ENCODE measurements at regions not wholly inside any gene's neighbourhood (a gene's known extent, or its start where the extent isn't known, plus 50 kb on each side); places are given as distances from the start of the nearest gene placed in this dataset.
"Not testable (repeated sequence)": the region's sequence is repeated elsewhere in the genome, so short reads cannot be mapped to it uniquely, and the experiment has no call there.

GRCh38 chr20:24858500-24858899 lies 90.6 kb upstream of the CST7 start:
- ATAC-seq; H3K79me2 ChIP-seq (ENCODE audit: control insufficient read depth, insufficient read depth, low read length); H3K9ac ChIP-seq (ENCODE audit: insufficient read depth in 1 of 2, low read depth in 2 of 2, low read length in 2 of 2); H3K4me2 ChIP-seq (ENCODE audit: insufficient read depth, low read length); H3K4me3 ChIP-seq; H3K9me1 ChIP-seq (ENCODE audit: control insufficient read depth, insufficient read depth, low read length); CTCF ChIA-PET (ENCODE audit: low intra/inter-chr PET ratio); H3K4me1 ChIP-seq (replicated peaks in 1 of 2; ENCODE audit: control insufficient read depth in 2 of 2, insufficient read depth in 2 of 2, low read length in 2 of 2); intact Hi-C loops (cut with micrococcal nuclease); BruUV-seq (replicated peaks); DNase-seq (ENCODE audit: extremely low read depth in 1 of 4, low spot score in 3 of 4); in situ Hi-C loops (cut with MboI); H3K9me3 ChIP-seq (replicated peaks; ENCODE audit: control insufficient read depth, insufficient read depth, low read depth, low read length); H4K20me1 ChIP-seq (replicated peaks; ENCODE audit: control insufficient read depth, insufficient read depth, low read length); H3K36me3 ChIP-seq (ENCODE audit: control insufficient read depth, insufficient read depth, low read length); FAIRE-seq; H3K27me3 ChIP-seq (ENCODE audit: control insufficient read depth in 2 of 2, insufficient read depth in 2 of 2, low read length in 2 of 2); H3K27ac ChIP-seq (ENCODE audit: extremely low read depth, low read depth, low read length); POLR2A ChIA-PET; H2AFZ ChIP-seq (ENCODE audit: low read depth, low read length): not testable (repeated sequence)
- 13% methylated on average over 9 of the region's 9 CpGs for WGBS (ENCODE audit: insufficient coverage, low coverage, missing lambda C conversion rate)

DNA sequence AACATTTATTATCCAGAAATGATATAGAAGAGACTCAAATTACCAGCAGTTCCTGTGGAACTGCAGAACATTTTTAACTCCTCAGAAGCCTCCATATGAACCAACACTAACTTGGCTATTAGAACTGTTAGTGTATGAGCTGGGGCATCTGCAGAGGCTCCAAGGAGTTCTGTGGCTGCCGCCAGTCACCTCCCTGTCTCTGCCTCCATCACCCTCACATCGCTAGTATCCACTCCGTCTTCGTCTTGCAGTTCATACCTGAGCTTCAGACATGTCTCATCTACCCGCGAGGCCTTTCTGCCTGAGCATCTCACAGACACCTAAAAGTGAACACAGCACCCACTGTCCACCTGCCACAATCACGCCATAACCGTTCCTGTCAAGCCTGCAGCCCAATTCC lies 89.5 kb upstream of the CST7 start:
- Histone ChIP-seq H3K4me3 (no peak overlapping the region), H2AFZ (ENCODE audit: low read depth, low read length) (no peak overlapping the region), H3K27ac (ENCODE audit: extremely low read depth, low read depth, low read length) (no peak overlapping the region), H3K79me2 (ENCODE audit: control insufficient read depth, insufficient read depth, low read length) (no peaks in the 10 kb centered on the region), H3K4me1 (replicated peaks in 1 of 2; ENCODE audit: control insufficient read depth in 2 of 2, insufficient read depth in 2 of 2, low read length in 2 of 2) (no peaks in the 10 kb centered on the region), H3K9me3 (replicated peaks; ENCODE audit: control insufficient read depth, insufficient read depth, low read depth, low read length) (no peaks in the 10 kb centered on the region), H3K4me2 (ENCODE audit: insufficient read depth, low read length) (no peak overlapping the region), H3K36me3 (ENCODE audit: control insufficient read depth, insufficient read depth, low read length) (no peaks in the 10 kb centered on the region), H3K9ac (ENCODE audit: insufficient read depth in 1 of 2, low read depth in 2 of 2, low read length in 2 of 2) (no peak overlapping the region), H3K27me3 (ENCODE audit: control insufficient read depth in 2 of 2, insufficient read depth in 2 of 2, low read length in 2 of 2) (no peaks in the 10 kb centered on the region), H3K9me1 (ENCODE audit: control insufficient read depth, insufficient read depth, low read length) (no peaks in the 10 kb centered on the region), H4K20me1 (replicated peaks; ENCODE audit: control insufficient read depth, insufficient read depth, low read length) (no peaks in the 10 kb centered on the region)
- ATAC-seq (no peak), FAIRE-seq (no peak), DNase-seq (ENCODE audit: extremely low read depth in 1 of 4, low spot score in 3 of 4) (no peak)
- intact Hi-C loops (cut with micrococcal nuclease) (no loop called here), in situ Hi-C loops (cut with MboI) (no loop called here)
- CTCF ChIA-PET (ENCODE audit: low intra/inter-chr PET ratio): no interaction called here
- BruUV-seq (replicated peaks): no TSS peak
- POLR2A ChIA-PET: no interaction called here
- WGBS (ENCODE audit: insufficient coverage, low coverage, missing lambda C conversion rate): 2% methylated on average over 6 of the region's 8 CpGs
- TF ChIP-seq MYC (IDR thresholded peaks at IDR 0.05; ENCODE audit: low read depth, low read length) (no peak), MYC (CRISPR knock-in tag; IDR thresholded peaks at IDR 0.05; ENCODE audit: borderline replicate concordance, low read depth) (no peak), KDM5B (IDR thresholded peaks at IDR 0.05; ENCODE audit: insufficient replicate concordance, low read depth, low read length) (no peak), SMAD3 (CRISPR knock-in tag; conservative IDR thresholded peaks at IDR 0.05) (no peak), TRIM24 (IDR thresholded peaks at IDR 0.05) (no peak), SMC3 (conservative IDR thresholded peaks at IDR 0.05; ENCODE audit: insufficient read depth, low read depth, low read length) (no peak), E2F3 (CRISPR knock-in tag; IDR thresholded peaks at IDR 0.05) (no peak), ZNF644 (tag; IDR thresholded peaks at IDR 0.05; ENCODE audit: low read depth) (no peak), ESRRB (CRISPR knock-in tag; IDR thresholded peaks at IDR 0.05; ENCODE audit: borderline replicate concordance) (no peak), FOXP1 (CRISPR knock-in tag; IDR thresholded peaks at IDR 0.05) (no peak), SAFB (IDR thresholded peaks at IDR 0.05; ENCODE audit: borderline replicate concordance, low read depth, low read length) (no peak), ATF1 (CRISPR knock-in tag; IDR thresholded peaks at IDR 0.05) (no peak), ATF1 (tag; IDR thresholded peaks at IDR 0.05) (no peak), ZNF785 (CRISPR knock-in tag; IDR thresholded peaks at IDR 0.05) (no peak), ZNF561 (CRISPR knock-in tag; conservative IDR thresholded peaks at IDR 0.05) (no peak)
